HEK293 (cell line): ENCODE measurements at regions not wholly inside any gene's neighbourhood (a gene's known extent, or its start where the extent isn't known, plus 50 kb on each side); places are given as distances from the start of the nearest gene placed in this dataset.

ENCODE experiments used
- CTCF ChIA-PET: fragments of 350-600 bp; formaldehyde crosslinking; extraction: SDS; loops from one replicate; lab custom pipeline; 2021; ENCODE audit warnings: antibody characterized with exemption; lab: Yijun Ruan, JAX
- POLR2A ChIA-PET: fragments of 300-600 bp; formaldehyde crosslinking; extraction: SDS; loops from one replicate; lab custom pipeline; 2020; ENCODE audit warnings: antibody characterized with exemption, inconsistent platforms; lab: Yijun Ruan, JAX
- H3K27ac ChIP-seq: fragments of 200-500 bp; sonication (Bioruptor generic); 2 replicates; pipeline ENCODE4 v1.5.1; 2014; ENCODE audit warnings: low read depth, low read length, control low read depth, inconsistent platforms; ENCODE audit errors: extremely low read depth
- H3K36me3 ChIP-seq, 2 experiments: fragments of 200-500 bp in 1 of 2; sonication (Bioruptor generic) in 1 of 2; 1 replicate in 1 of 2; 2 replicates in 1 of 2; pipeline ENCODE4 v1.5.1; 2014 to 2017; ENCODE audit warnings: inconsistent platforms in 2 of 2, low read length in 2 of 2; ENCODE audit not compliant: control insufficient read depth in 2 of 2, insufficient read depth in 1 of 2
- H3K4me1 ChIP-seq: fragments of 200-500 bp; sonication (Bioruptor generic); 2 replicates; pipeline ENCODE4 v1.5.1; 2014; ENCODE audit warnings: mild to moderate bottlenecking, low read length, inconsistent platforms; ENCODE audit not compliant: control insufficient read depth, insufficient read depth
- H3K4me3 ChIP-seq: 2 replicates; pipeline ENCODE4 v1.5.1; 2011; ENCODE audit warnings: low read depth, mild to moderate bottlenecking, control low read depth, low read length, moderate library complexity
- H3K9me3 ChIP-seq: fragments of 200-500 bp; sonication (Bioruptor generic); 2 replicates; pipeline ENCODE4 v1.5.1; 2014; ENCODE audit warnings: low read depth, low read length, inconsistent platforms; ENCODE audit not compliant: control insufficient read depth, insufficient read depth
- GLIS1 ChIP-seq: fragments of 450-650 bp; formaldehyde crosslinking; IDR thresholded peaks from 2 replicates; pipeline ENCODE4 v1.5.1; 2016; ENCODE audit warnings: missing biosample characterization, missing genetic modification characterization
- SCRT2 ChIP-seq: fragments of 450-650 bp; formaldehyde crosslinking; IDR thresholded peaks from 2 replicates; pipeline ENCODE4 v1.5.1; 2016; ENCODE audit warnings: missing biosample characterization, missing genetic modification characterization
- YY2 ChIP-seq: fragments of 450-650 bp; formaldehyde crosslinking; IDR thresholded peaks from 2 replicates; pipeline ENCODE4 v1.5.1; 2016; ENCODE audit warnings: missing biosample characterization, missing genetic modification characterization
- ZFP3 ChIP-seq: fragments of 450-650 bp; formaldehyde crosslinking; IDR thresholded peaks from 2 replicates; pipeline ENCODE4 v1.5.1; 2016; ENCODE audit warnings: low read depth, missing biosample characterization, missing genetic modification characterization
- ZIC2 ChIP-seq: fragments of 450-650 bp; formaldehyde crosslinking; IDR thresholded peaks from 2 replicates; pipeline ENCODE4 v1.5.1; 2016; ENCODE audit warnings: missing biosample characterization, missing genetic modification characterization
- ZNF133 ChIP-seq: fragments of 450-650 bp; formaldehyde crosslinking; IDR thresholded peaks from 2 replicates; pipeline ENCODE4 v1.5.1; 2016; ENCODE audit warnings: missing biosample characterization, missing genetic modification characterization
- ZNF280D ChIP-seq: fragments of 450-650 bp; formaldehyde crosslinking; IDR thresholded peaks from 2 replicates; pipeline ENCODE4 v1.5.1; 2016; ENCODE audit warnings: missing biosample characterization, missing genetic modification characterization
- ZNF324 ChIP-seq: fragments of 450-650 bp; formaldehyde crosslinking; IDR thresholded peaks from 2 replicates; pipeline ENCODE4 v1.5.1; 2016; ENCODE audit warnings: missing biosample characterization, missing genetic modification characterization
- ZNF341 ChIP-seq: fragments of 450-650 bp; formaldehyde crosslinking; IDR thresholded peaks from 2 replicates; pipeline ENCODE4; 2016; ENCODE audit warnings: low read depth, missing biosample characterization, missing genetic modification characterization
- ZNF354C ChIP-seq: fragments of 450-650 bp; formaldehyde crosslinking; IDR thresholded peaks from 2 replicates; pipeline ENCODE4 v1.5.1; 2016; ENCODE audit warnings: missing biosample characterization, missing genetic modification characterization, low read depth, borderline replicate concordance
- ZNF416 ChIP-seq: fragments of 450-650 bp; formaldehyde crosslinking; IDR thresholded peaks from 2 replicates; pipeline ENCODE4 v1.5.1; 2016; ENCODE audit warnings: missing biosample characterization, missing genetic modification characterization
- ZNF488 ChIP-seq: fragments of 450-650 bp; formaldehyde crosslinking; IDR thresholded peaks from 2 replicates; pipeline ENCODE4 v1.5.1; 2016; ENCODE audit warnings: missing biosample characterization, missing genetic modification characterization
- ZNF571 ChIP-seq: fragments of 450-650 bp; formaldehyde crosslinking; IDR thresholded peaks from 2 replicates; pipeline ENCODE4 v1.5.0; 2017; ENCODE audit warnings: missing biosample characterization, missing genetic modification characterization
- ZNF654 ChIP-seq: fragments of 450-650 bp; formaldehyde crosslinking; IDR thresholded peaks from 2 replicates; pipeline ENCODE4 v1.5.1; 2016; ENCODE audit warnings: low read depth, missing biosample characterization, missing genetic modification characterization
- ZNF704 ChIP-seq: fragments of 450-650 bp; formaldehyde crosslinking; IDR thresholded peaks from 2 replicates; pipeline ENCODE4 v1.5.1; 2016; ENCODE audit warnings: missing biosample characterization, missing genetic modification characterization
- ZNF768 ChIP-seq: fragments of 450-650 bp; formaldehyde crosslinking; IDR thresholded peaks from 2 replicates; pipeline ENCODE4 v1.5.1; 2018; ENCODE audit warnings: missing biosample characterization, mild to moderate bottlenecking, missing genetic modification characterization
- ZNF785 ChIP-seq: fragments of 450-650 bp; formaldehyde crosslinking; IDR thresholded peaks from 2 replicates; pipeline ENCODE4 v1.5.1; 2016; ENCODE audit warnings: missing biosample characterization, missing genetic modification characterization
- ZNF837 ChIP-seq: fragments of 450-650 bp; formaldehyde crosslinking; IDR thresholded peaks from 2 replicates; pipeline ENCODE4 v1.5.1; 2016; ENCODE audit warnings: missing biosample characterization, missing genetic modification characterization
- ZSCAN30 ChIP-seq: fragments of 450-650 bp; IDR thresholded peaks from 2 replicates; pipeline ENCODE4 v1.5.1; 2018; ENCODE audit warnings: missing biosample characterization, mild to moderate bottlenecking, missing genetic modification characterization, moderate library complexity
- TF ChIP-seq, protein P1 (sequence below): fragments of 450-650 bp; formaldehyde crosslinking; IDR thresholded peaks from 2 replicates; pipeline ENCODE4 v1.5.1; 2017; ENCODE audit warnings: missing biosample characterization, missing genetic modification characterization
- TF ChIP-seq, protein P2 (sequence below): fragments of 450-650 bp; formaldehyde crosslinking; conservative IDR thresholded peaks from 2 replicates; pipeline ENCODE4 v1.5.1; 2016; ENCODE audit warnings: low read depth, missing biosample characterization, missing genetic modification characterization

DNA sequence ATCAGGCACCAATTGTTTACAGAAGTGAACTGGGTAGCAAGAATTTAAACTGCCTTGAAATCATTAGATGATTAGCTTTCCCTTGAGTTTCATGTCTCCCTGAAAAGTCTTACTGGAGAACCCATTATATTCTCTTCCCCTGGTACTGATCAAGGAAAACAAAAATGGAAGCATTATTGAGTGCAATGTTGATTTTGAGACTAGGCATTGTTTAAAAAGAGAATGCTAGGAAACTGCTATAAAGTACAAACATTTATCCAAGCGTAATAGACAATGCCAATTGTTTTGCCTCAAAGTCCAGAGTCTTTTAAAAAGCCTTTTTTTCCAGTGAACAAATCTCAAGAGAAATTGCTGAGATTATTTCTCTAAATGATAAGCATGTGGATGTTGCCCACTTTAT lies 197.0 kb downstream of the CCER1 start (continued):
- TF ChIP-seq ZNF280D (tag by site-specific recombination) (no peak), ZNF354C (tag by site-specific recombination) (no peak), YY2 (tag by site-specific recombination) (no peak), ZIC2 (tag by site-specific recombination) (no peak), ZNF416 (no peak)

GRCh38 chr12:90745211-90745610 lies 209.8 kb downstream of the CCER1 start:
- ChIA-PET POLR2A (no interaction called here), CTCF (no interaction called here)
- H3K9me3 ChIP-seq, result no peaks in the 10 kb centered on the region
- H3K36me3 ChIP-seq, result no peaks in the 10 kb centered on the region
- H3K4me1 ChIP-seq, result no peaks in the 10 kb centered on the region
- H3K4me3 ChIP-seq, result no peak overlapping the region
- TF ChIP-seq ZNF704 (tag by site-specific recombination), result no peak
- no peak for TF ChIP-seq ZNF768 (tag by site-specific recombination)
- no peak for TF ChIP-seq ZSCAN30 (tag by site-specific recombination)
- TF ChIP-seq ZFP3 (tag by site-specific recombination), result no peak
- TF ChIP-seq ZNF837, result no peak
- TF ChIP-seq ZNF488, result no peak
- TF ChIP-seq ZNF785 (tag by site-specific recombination), result no peak
- no peak for TF ChIP-seq ZNF324
- TF ChIP-seq, protein P1, sequence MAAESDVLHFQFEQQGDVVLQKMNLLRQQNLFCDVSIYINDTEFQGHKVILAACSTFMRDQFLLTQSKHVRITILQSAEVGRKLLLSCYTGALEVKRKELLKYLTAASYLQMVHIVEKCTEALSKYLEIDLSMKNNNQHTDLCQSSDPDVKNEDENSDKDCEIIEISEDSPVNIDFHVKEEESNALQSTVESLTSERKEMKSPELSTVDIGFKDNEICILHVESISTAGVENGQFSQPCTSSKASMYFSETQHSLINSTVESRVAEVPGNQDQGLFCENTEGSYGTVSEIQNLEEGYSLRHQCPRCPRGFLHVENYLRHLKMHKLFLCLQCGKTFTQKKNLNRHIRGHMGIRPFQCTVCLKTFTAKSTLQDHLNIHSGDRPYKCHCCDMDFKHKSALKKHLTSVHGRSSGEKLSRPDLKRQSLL (tag by site-specific recombination), result no peak
- TF ChIP-seq SCRT2 (tag by site-specific recombination), result no peak
- TF ChIP-seq ZNF571 (tag by site-specific recombination), result no peak
- TF ChIP-seq ZIC2 (tag by site-specific recombination), result no peak
- no peak for TF ChIP-seq GLIS1 (tag by site-specific recombination)
- TF ChIP-seq ZNF654, result no peak
- TF ChIP-seq, protein P2, sequence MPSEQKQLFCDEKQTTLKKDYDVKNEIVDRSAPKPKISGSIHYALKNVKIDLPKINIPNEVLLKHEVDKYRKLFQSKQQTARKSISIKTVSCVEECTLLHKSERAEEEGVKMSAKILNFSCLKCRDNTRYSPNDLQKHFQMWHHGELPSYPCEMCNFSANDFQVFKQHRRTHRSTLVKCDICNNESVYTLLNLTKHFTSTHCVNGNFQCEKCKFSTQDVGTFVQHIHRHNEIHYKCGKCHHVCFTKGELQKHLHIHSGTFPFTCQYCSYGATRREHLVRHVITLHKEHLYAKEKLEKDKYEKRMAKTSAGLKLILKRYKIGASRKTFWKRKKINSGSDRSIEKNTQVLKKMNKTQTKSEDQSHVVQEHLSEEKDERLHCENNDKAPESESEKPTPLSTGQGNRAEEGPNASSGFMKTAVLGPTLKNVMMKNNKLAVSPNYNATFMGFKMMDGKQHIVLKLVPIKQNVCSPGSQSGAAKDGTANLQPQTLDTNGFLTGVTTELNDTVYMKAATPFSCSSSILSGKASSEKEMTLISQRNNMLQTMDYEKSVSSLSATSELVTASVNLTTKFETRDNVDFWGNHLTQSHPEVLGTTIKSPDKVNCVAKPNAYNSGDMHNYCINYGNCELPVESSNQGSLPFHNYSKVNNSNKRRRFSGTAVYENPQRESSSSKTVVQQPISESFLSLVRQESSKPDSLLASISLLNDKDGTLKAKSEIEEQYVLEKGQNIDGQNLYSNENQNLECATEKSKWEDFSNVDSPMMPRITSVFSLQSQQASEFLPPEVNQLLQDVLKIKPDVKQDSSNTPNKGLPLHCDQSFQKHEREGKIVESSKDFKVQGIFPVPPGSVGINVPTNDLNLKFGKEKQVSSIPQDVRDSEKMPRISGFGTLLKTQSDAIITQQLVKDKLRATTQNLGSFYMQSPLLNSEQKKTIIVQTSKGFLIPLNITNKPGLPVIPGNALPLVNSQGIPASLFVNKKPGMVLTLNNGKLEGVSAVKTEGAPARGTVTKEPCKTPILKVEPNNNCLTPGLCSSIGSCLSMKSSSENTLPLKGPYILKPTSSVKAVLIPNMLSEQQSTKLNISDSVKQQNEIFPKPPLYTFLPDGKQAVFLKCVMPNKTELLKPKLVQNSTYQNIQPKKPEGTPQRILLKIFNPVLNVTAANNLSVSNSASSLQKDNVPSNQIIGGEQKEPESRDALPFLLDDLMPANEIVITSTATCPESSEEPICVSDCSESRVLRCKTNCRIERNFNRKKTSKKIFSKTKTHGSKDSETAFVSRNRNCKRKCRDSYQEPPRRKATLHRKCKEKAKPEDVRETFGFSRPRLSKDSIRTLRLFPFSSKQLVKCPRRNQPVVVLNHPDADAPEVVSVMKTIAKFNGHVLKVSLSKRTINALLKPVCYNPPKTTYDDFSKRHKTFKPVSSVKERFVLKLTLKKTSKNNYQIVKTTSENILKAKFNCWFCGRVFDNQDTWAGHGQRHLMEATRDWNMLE (tag by site-specific recombination), result no peak
- no peak for TF ChIP-seq ZNF341 (tag by site-specific recombination)
- TF ChIP-seq ZNF133 (tag by site-specific recombination), result no peak
- H3K27ac ChIP-seq, result no peak overlapping the region
